B cell (primary cell): ENCODE measurements at regions not wholly inside any gene's neighbourhood (a gene's known extent, or its start where the extent isn't known, plus 50 kb on each side); places are given as distances from the start of the nearest gene placed in this dataset.

ENCODE experiments used
- ATAC-seq: fragments of 200-7000 bp; cut with Tn5 transposase; one replicate; pipeline ENCODE4 v1.10.0; 2021; ENCODE audit warnings: low read depth, mild to moderate bottlenecking, moderate number of reproducible peaks, moderate library complexity
- CTCF ChIA-PET: fragments of 350-600 bp; sonication (Branson Sonifier 250); formaldehyde crosslinking; loops from one replicate; lab custom pipeline; 2021; ENCODE audit warnings: antibody characterized with exemption, inconsistent platforms; lab: Charles Lee
- POLR2A ChIA-PET: fragments of 350-600 bp; sonication (Branson Sonifier 250); formaldehyde crosslinking; loops from one replicate; lab custom pipeline; 2021; ENCODE audit warnings: antibody characterized with exemption; lab: Charles Lee
- DNase-seq: peaks from one replicate; pipeline ENCODE4 v3.0.0; 2013
- H2AFZ ChIP-seq: 2 replicates; pipeline ENCODE4 v1.6.1; 2012; ENCODE audit warnings: mild to moderate bottlenecking, low read depth, low read length; ENCODE audit not compliant: insufficient read depth, poor library complexity, severe bottlenecking
- H3K27ac ChIP-seq, 2 donors: 1 replicate in 1 of 2; 2 replicates in 1 of 2; pipeline ENCODE4 v1.5.1; 2012 to 2013; ENCODE audit warnings: low read length in 2 of 2, mild to moderate bottlenecking in 2 of 2, moderate library complexity in 1 of 2
- H3K27me3 ChIP-seq, 4 experiments: fragments of 200-600 bp in 1 of 4; sonication (generic) in 1 of 4; replicated peaks in 1 of 4; 1 replicate in 2 of 4; 2 replicates in 2 of 4; pipeline versions ENCODE4 v1.6.1 to v1.7.0; 2013 to 2016; ENCODE audit warnings: low read length in 3 of 4, mild to moderate bottlenecking in 2 of 4, mixed read lengths in 1 of 4, moderate library complexity in 1 of 4; ENCODE audit not compliant: insufficient read depth in 4 of 4, control insufficient read depth in 3 of 4; ENCODE audit errors: control extremely low read depth in 1 of 4
- H3K36me3 ChIP-seq, 2 experiments: replicated peaks in 1 of 2; 1 replicate in 1 of 2; 2 replicates in 1 of 2; pipeline versions ENCODE4 v1.6.1 to v1.7.1; 2013; ENCODE audit warnings: low read length in 1 of 2; ENCODE audit not compliant: insufficient read depth in 2 of 2, control insufficient read depth in 1 of 2; ENCODE audit errors: control extremely low read depth in 1 of 2, extremely low read depth in 1 of 2
- H3K4me1 ChIP-seq, 2 donors: fragments of 200-600 bp in 1 of 2; sonication (generic) in 1 of 2; 1 replicate in 1 of 2; 2 replicates in 1 of 2; pipeline versions ENCODE4 v1.5.1 to v1.6.1; 2013 to 2017; ENCODE audit warnings: low read length in 2 of 2; ENCODE audit not compliant: control insufficient read depth in 2 of 2, insufficient read depth in 2 of 2
- H3K4me2 ChIP-seq: replicated peaks from 2 replicates; pipeline ENCODE3; 2012; ENCODE audit warnings: mild to moderate bottlenecking, low read depth, low read length; ENCODE audit not compliant: poor library complexity, severe bottlenecking
- H3K4me3 ChIP-seq, 5 experiments: fragments of 200-600 bp in 1 of 5; sonication (generic) in 1 of 5; 1 replicate in 3 of 5; 2 replicates in 2 of 5; pipeline versions ENCODE4 v1.5.1 to v1.7.0; 2011 to 2016; ENCODE audit warnings: low read length in 4 of 5, mild to moderate bottlenecking in 4 of 5, low read depth in 2 of 5, control low read depth in 1 of 5, moderate library complexity in 1 of 5; ENCODE audit not compliant: insufficient read depth in 1 of 5; ENCODE audit errors: control extremely low read depth in 1 of 5, extremely low read depth in 1 of 5
- H3K79me2 ChIP-seq: fragments of 200-600 bp; sonication (generic); one replicate; pipeline ENCODE4 v1.6.0; 2016; ENCODE audit warnings: low read length; ENCODE audit not compliant: control insufficient read depth, insufficient read depth
- H3K9ac ChIP-seq: fragments of 200-600 bp; sonication (generic); 2 replicates; pipeline ENCODE4 v1.6.1; 2017; ENCODE audit warnings: mild to moderate bottlenecking, low read length, moderate library complexity
- H3K9me3 ChIP-seq, 3 donors: one replicate each; pipeline versions ENCODE4 v1.6.1 to v1.7.1; 2013; ENCODE audit warnings: low read length in 2 of 3; ENCODE audit not compliant: control insufficient read depth in 2 of 3, insufficient read depth in 1 of 3; ENCODE audit errors: control extremely low read depth in 1 of 3
- H4K20me1 ChIP-seq: 2 replicates; pipeline ENCODE4 v1.6.0; 2012; ENCODE audit warnings: mild to moderate bottlenecking, low read length; ENCODE audit not compliant: insufficient read depth, control insufficient read depth, poor library complexity, severe bottlenecking
- H3K27ac Mint-ChIP-seq: one replicate; pipeline ENCODE4 v1.8.0; 2021; ENCODE audit warnings: mixed read lengths
- H3K27me3 Mint-ChIP-seq: one replicate; pipeline ENCODE4 v1.8.0; 2021; ENCODE audit warnings: mixed read lengths
- H3K4me1 Mint-ChIP-seq: one replicate; pipeline ENCODE4 v1.8.0; 2021; ENCODE audit warnings: mixed read lengths
- H3K4me3 Mint-ChIP-seq: one replicate; pipeline ENCODE4 v1.8.0; 2021; ENCODE audit warnings: mixed read lengths
- H3K9me3 Mint-ChIP-seq: one replicate; pipeline ENCODE4 v1.8.0; 2022; ENCODE audit warnings: mixed read lengths; ENCODE audit not compliant: insufficient read depth
- CTCF ChIP-seq: fragments of 200-600 bp; IDR thresholded peaks from one replicate; pipeline ENCODE4 v1.8.0; 2022; ENCODE audit warnings: antibody characterized with exemption, mild to moderate bottlenecking
- EZH2 ChIP-seq: IDR thresholded peaks from 2 replicates; pipeline ENCODE4 v1.6.1; 2012; ENCODE audit warnings: borderline replicate concordance, low read depth, mild to moderate bottlenecking, moderate library complexity, low read length; ENCODE audit not compliant: insufficient read depth, poor library complexity, severe bottlenecking
- WGBS: methylation state at CpG from one replicate; pipeline ENCODE4 v1.1.5; 2013; ENCODE audit warnings: missing lambda C conversion rate; ENCODE audit not compliant: insufficient coverage; 5-methylcytosine and 5-hydroxymethylcytosine counted together
- intact Hi-C: fragments of 100-400 bp; cut with micrococcal nuclease; formaldehyde crosslinking; loops from one replicate; pipeline ENCODE4 v1.10.0; 2022

GRCh38 chr2:7356909-7357584, 439.8 kb downstream of the RNF144A start:
- 99% methylated on average over 11 of the region's 11 CpGs for WGBS
- CTCF ChIA-PET, result no interaction called here
- no peaks in the 10 kb centered on the region for H3K9me3 ChIP-seq
- H3K36me3 ChIP-seq, result no peaks in the 10 kb centered on the region
- no peak overlapping the region for H2AFZ ChIP-seq
- H3K27ac ChIP-seq, result no peak overlapping the region
- no peaks in the 10 kb centered on the region for H3K79me2 ChIP-seq
- Mint-ChIP-seq H3K9me3 (no peaks in the 10 kb centered on the region), H3K27ac (no peak overlapping the region), H3K4me3 (no peak overlapping the region), H3K4me1 (no peaks in the 10 kb centered on the region), H3K27me3 (peaks cover 3% of the 10 kb centered on the region)
- no peaks in the 10 kb centered on the region for H3K27me3 ChIP-seq
- H3K4me3 ChIP-seq, result no peak overlapping the region
- no peaks in the 10 kb centered on the region for H3K4me1 ChIP-seq
- H3K9ac ChIP-seq, result no peak overlapping the region
- TF ChIP-seq CTCF, result no peak
- no peak for TF ChIP-seq EZH2
- no peak overlapping the region for H3K4me2 ChIP-seq
- intact Hi-C loops, result no loop called here
- POLR2A ChIA-PET, result no interaction called here
- DNase-seq (no peak), ATAC-seq (no peak)
- no peaks in the 10 kb centered on the region for H4K20me1 ChIP-seq

GRCh38 chr2:7357993-7358392, 440.8 kb downstream of the RNF144A start:
- no peak overlapping the region for H3K4me3 Mint-ChIP-seq

More at GRCh38 chr2:7357993-7358392, 440.8 kb downstream of the RNF144A start:
- no peaks in the 10 kb centered on the region for H4K20me1 ChIP-seq
- ChIA-PET POLR2A (no interaction called here), CTCF (no interaction called here)
- TF ChIP-seq EZH2 (no peak), CTCF (no peak)
- Mint-ChIP-seq H3K9me3 (no peaks in the 10 kb centered on the region), H3K27me3 (peaks cover 4% of the 10 kb centered on the region), H3K27ac (no peak overlapping the region), H3K4me1 (no peaks in the 10 kb centered on the region)
- H3K27me3 ChIP-seq, result no peaks in the 10 kb centered on the region
- no peak overlapping the region for H3K4me3 ChIP-seq
- no peak overlapping the region for H3K27ac ChIP-seq
- no peaks in the 10 kb centered on the region for H3K79me2 ChIP-seq
- no peak overlapping the region for H2AFZ ChIP-seq
- H3K9ac ChIP-seq, result no peak overlapping the region
- intact Hi-C loops, result no loop called here
- DNase-seq (no peak), ATAC-seq (no peak)
- H3K9me3 ChIP-seq, result no peaks in the 10 kb centered on the region
- WGBS, result no CpG with 5 or more reads among the region's 2 CpGs
- H3K36me3 ChIP-seq, result no peaks in the 10 kb centered on the region
- H3K4me1 ChIP-seq, result no peaks in the 10 kb centered on the region
- H3K4me2 ChIP-seq, result no peak overlapping the region
